IPS DF 6.9 (cell line): ENCODE measurements at regions not wholly inside any gene's neighbourhood (a gene's known extent, or its start where the extent isn't known, plus 50 kb on each side); places are given as distances from the start of the nearest gene placed in this dataset.

Experiments used
- DNase-seq: peaks from one replicate; pipeline ENCODE4 v3.0.0-alpha.2; 2013; ENCODE audit warnings: low read depth, low spot score
- H3K27ac ChIP-seq: one replicate; pipeline ENCODE4 v1.5.1; 2013; ENCODE audit warnings: low read length, control low read depth
- H3K27me3 ChIP-seq: 2 replicates; pipeline ENCODE4 v1.6.1; 2013; ENCODE audit warnings: mild to moderate bottlenecking, low read length; ENCODE audit not compliant: control insufficient read depth, insufficient read depth
- H3K36me3 ChIP-seq: 2 replicates; pipeline ENCODE4 v1.6.1; 2013; ENCODE audit warnings: low read length; ENCODE audit not compliant: control insufficient read depth, insufficient read depth
- H3K4me1 ChIP-seq: 2 replicates; pipeline ENCODE4 v1.6.1; 2013; ENCODE audit warnings: low read length; ENCODE audit not compliant: control insufficient read depth, insufficient read depth
- H3K4me3 ChIP-seq: 2 replicates; pipeline ENCODE4 v1.5.1; 2013; ENCODE audit warnings: mild to moderate bottlenecking, low read length
- H3K9me3 ChIP-seq: 2 replicates; pipeline ENCODE4 v1.6.1; 2013; ENCODE audit warnings: low read length, inconsistent platforms; ENCODE audit not compliant: control insufficient read depth, insufficient read depth
- WGBS: extraction: QIAGEN DNeasy Blood & Tissue Kit; methylation state at CpG from one replicate; pipeline ENCODE4 v1.1.7; 2013; ENCODE audit warnings: mixed read lengths, missing lambda C conversion rate; ENCODE audit not compliant: insufficient read length, insufficient coverage; 5-methylcytosine and 5-hydroxymethylcytosine counted together

DNA sequence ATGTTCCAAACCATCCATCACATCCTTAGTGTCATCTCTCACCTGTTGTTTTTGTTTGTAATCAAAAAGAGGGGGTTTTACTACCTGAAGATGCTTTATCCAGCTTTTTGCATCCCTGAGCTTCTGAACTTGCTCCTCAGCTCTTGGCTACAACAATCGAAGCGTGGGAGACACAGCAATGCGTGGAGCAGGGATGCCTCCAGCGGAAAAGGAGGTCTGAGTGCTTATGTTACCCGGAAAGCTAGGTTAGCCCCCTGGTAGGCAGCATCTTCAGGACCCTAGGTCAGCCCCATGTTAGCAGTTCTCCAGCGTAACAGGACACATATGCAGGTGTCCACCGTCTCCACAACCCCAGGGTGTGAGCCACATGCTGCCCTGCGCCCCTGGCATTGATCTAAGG, 141.5 kb downstream of the RRAGC start:
- H3K4me1 ChIP-seq = no peaks in the 10 kb centered on the region
- H3K4me3 ChIP-seq = no peak overlapping the region
- H3K36me3 ChIP-seq = no peaks in the 10 kb centered on the region
- no peak for DNase-seq
- no CpG with 5 or more reads among the region's 8 CpGs for WGBS
- H3K9me3 ChIP-seq = no peaks in the 10 kb centered on the region
- no peak overlapping the region for H3K27ac ChIP-seq
- H3K27me3 ChIP-seq = no peaks in the 10 kb centered on the region

DNA sequence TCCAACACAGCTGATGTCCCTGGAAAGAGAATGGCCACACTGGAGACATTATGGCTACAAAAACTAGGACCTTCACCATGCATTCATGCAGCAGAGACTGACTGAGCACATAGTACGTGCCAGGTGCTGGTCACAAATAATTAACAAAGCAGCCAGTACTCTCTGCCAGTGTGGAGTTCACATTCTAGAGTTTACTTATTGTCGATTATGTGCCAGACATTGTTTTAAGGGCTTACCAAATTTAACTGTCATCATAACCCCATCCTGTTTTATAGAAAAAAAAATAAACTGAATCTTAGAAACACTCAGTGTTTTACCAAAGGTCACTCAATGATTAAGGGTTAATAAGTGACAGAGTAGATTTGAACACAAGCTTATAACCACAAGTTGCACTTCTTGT, 143.3 kb downstream of the RRAGC start:
- DNase-seq = no peak
- Histone ChIP-seq H3K27me3 (no peaks in the 10 kb centered on the region), H3K9me3 (no peaks in the 10 kb centered on the region), H3K4me3 (no peak overlapping the region), H3K4me1 (no peaks in the 10 kb centered on the region), H3K36me3 (no peaks in the 10 kb centered on the region), H3K27ac (no peak overlapping the region)
- no CpG with 5 or more reads among the region's 2 CpGs for WGBS

DNA sequence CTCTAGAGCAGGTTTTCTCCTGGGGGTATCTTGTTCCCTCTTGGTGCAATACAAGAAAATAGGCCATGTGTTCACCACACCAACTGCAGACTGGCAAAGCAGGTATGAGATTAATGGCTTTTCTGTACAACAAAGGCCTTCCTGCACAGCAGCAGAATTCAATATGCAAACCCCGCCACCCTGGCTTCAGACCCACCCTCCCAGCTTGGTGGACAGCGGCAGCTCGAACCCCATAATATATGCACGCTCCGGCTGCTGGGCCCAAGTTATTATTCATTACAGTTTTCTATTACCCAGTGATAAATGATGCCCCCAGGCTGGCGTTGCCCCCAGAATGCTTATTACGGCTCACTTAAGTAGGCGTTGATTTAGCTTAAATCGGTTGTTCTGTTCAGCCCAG, 144.2 kb downstream of the RRAGC start:
- Histone ChIP-seq H3K4me1 (no peaks in the 10 kb centered on the region), H3K9me3 (no peaks in the 10 kb centered on the region)
- WGBS = no CpG with 5 or more reads among the region's 9 CpGs

DNA sequence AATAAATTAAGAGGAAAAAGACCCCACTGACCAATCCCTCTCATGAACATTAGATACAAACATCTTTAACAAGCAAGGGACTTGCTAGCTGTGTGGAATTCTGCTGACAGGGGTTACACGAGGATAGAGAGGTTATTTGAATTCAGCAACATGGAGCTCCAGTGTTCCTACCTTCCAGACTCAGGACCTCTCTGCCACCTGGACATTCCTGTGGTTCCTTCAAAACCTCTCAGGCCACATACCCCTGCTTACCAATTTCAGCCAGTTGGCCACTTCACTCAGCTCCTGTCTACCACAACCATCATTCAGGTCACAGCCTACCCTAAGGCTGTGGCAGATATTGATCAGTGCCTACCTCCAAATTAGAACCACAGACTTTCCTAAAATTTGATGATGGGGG, 147.5 kb downstream of the RRAGC start:
- no peak for DNase-seq
- no peaks in the 10 kb centered on the region for H3K27me3 ChIP-seq
- no peaks in the 10 kb centered on the region for H3K36me3 ChIP-seq
- no peaks in the 10 kb centered on the region for H3K9me3 ChIP-seq
- H3K27ac ChIP-seq = no peak overlapping the region
- WGBS = no CpG with 5 or more reads among the region's 1 CpG
- H3K4me3 ChIP-seq = no peak overlapping the region
- H3K4me1 ChIP-seq = no peaks in the 10 kb centered on the region

More for the DNA sequence above, 144.2 kb downstream of the RRAGC start:
- H3K36me3 ChIP-seq = no peaks in the 10 kb centered on the region
- H3K4me3 ChIP-seq = no peak overlapping the region
- DNase-seq = no peak
- H3K27me3 ChIP-seq = no peaks in the 10 kb centered on the region
- H3K27ac ChIP-seq = no peak overlapping the region

DNA sequence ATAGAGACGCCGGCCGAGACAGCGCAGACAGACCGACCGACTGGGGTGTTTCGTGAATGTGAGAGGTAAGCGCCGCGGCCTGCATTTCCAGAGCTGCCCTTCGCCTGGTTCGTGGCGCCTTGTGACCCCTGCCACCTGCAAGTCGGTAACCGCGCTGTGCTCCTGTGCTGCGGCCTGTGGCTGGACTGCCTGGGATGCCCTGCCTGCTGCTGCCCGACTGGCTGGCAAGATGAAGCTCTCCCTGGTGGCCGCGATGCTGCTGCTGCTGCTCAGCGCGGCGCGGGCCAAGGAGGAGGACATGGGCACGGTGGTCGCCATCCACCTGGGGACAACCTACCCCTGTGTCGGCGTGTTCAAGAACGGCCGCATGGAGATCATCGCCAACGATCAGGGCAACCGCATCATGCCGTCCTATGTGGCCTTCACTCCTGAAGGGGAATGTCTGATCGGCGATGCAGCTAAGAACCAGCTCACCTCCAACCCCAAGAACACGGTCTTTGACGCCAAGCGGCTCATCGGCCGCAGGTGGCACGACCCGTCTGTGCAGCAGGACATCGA, 150.8 kb downstream of the RRAGC start:
- Histone ChIP-seq H3K9me3 (no peaks in the 10 kb centered on the region), H3K27me3 (no peaks in the 10 kb centered on the region), H3K4me1 (no peaks in the 10 kb centered on the region), H3K4me3 (no peak overlapping the region), H3K27ac (no peak overlapping the region), H3K36me3 (no peaks in the 10 kb centered on the region)
- WGBS = no CpG with 5 or more reads among the region's 44 CpGs
- no peak for DNase-seq

DNA sequence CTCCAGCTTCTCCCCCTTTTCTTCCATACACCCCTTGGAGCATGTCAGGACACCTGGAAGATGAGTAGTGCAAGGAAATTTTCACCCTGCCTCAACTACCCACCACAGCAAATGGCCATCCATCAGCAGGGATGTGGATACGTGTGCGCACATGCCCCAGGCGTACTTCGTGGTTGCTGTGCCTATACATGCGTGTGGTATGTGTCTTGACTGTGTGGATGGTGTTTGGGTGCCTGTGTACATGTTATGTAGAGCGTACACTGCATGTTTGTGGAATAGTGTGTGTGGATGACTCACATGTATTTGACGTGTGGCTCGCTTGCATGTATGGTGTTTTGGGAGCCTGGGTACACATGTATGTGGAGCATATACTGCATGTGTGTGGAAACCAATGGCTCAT, 158.5 kb downstream of the RRAGC start:
- no CpG with 5 or more reads among the region's 8 CpGs for WGBS
- H3K4me1 ChIP-seq = no peaks in the 10 kb centered on the region
- no peak for DNase-seq
- H3K27me3 ChIP-seq = no peaks in the 10 kb centered on the region
- H3K9me3 ChIP-seq = no peaks in the 10 kb centered on the region
- H3K27ac ChIP-seq = no peak overlapping the region
- H3K4me3 ChIP-seq = no peak overlapping the region
- no peaks in the 10 kb centered on the region for H3K36me3 ChIP-seq

DNA sequence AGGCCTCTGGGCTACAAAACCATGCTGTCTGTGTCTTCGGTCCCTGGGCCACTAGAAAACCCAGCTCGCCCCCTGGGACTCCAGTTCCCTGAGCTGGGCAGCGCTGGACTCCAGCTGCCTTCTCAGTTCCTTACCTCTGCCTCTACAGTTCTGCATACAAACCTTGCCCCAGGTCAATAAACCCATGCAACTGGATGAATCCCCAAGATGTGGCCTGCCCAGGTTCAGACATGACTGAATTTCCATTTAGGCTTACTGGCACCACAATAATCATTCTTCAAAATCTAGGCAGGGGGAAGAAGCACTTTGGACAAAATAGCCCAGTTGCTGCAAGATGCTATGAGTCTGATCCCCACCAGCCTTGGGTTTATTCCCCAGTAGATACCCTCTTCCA, 159.5 kb downstream of the RRAGC start:
- no CpG with 5 or more reads among the region's 3 CpGs for WGBS
- Histone ChIP-seq H3K9me3 (no peaks in the 10 kb centered on the region), H3K36me3 (no peaks in the 10 kb centered on the region), H3K4me1 (no peaks in the 10 kb centered on the region), H3K27me3 (no peaks in the 10 kb centered on the region), H3K27ac (no peak overlapping the region), H3K4me3 (no peak overlapping the region)
- DNase-seq = no peak

DNA sequence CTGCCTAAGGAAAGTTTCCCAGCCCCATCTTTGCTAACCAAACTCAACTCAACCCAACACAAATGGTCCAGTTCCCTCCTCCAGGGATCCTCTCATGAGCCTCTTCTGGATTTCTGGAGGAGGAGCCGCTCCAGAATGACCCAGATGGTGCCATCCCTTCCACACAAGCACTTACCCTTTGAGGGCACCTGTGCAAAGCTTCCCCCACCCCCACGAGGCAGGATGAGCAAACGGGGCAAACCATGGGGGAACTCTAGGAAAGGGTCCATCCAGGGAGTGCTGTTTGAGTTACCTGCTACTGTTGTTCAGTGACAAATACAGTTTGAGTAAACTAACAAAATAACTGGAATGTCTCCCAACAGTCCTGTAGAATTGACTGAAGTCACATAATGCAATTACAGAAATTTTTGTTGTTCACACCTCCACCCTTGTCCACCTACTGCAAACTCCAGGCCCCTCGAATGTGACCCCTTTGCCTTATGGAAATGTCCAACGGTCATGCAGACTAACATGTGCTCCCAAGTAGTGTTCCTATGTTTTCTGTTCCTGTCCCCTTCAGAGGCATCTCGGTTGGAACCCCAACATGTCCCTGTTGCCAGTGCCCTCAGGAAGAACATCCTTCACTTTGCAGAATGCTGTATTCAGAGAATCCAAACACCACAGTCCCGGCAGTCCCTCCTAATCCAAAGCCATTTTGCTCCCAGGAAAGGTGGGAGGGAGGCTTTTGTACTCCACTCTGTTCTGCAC, 160.1 kb downstream of the RRAGC start:
- no peak for DNase-seq
- no peak overlapping the region for H3K4me3 ChIP-seq
- H3K9me3 ChIP-seq = no peaks in the 10 kb centered on the region
- no peak overlapping the region for H3K27ac ChIP-seq
- no peaks in the 10 kb centered on the region for H3K27me3 ChIP-seq
- WGBS = no CpG with 5 or more reads among the region's 7 CpGs
- H3K36me3 ChIP-seq = no peaks in the 10 kb centered on the region
- H3K4me1 ChIP-seq = no peaks in the 10 kb centered on the region

DNA sequence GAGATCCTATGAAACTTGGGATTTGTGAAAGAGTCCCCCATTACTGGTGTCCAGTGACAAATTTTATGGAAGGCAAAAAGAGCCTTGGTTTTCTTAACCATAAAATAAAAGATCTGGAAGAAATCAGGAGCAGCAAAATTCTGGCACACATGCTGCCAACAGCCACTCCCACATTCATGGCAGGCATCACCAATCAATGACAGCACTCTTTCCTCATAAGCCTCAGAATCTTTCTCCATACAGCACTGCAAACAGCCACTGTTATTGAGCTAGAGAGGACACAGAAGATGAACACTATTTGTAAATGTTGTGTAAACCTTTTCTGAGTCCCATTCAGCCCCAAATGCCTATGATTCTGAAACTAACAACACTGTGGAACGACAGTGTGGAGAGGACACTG, 162.2 kb downstream of the RRAGC start:
- Histone ChIP-seq H3K27me3 (no peaks in the 10 kb centered on the region), H3K36me3 (no peaks in the 10 kb centered on the region), H3K4me1 (no peaks in the 10 kb centered on the region), H3K9me3 (no peaks in the 10 kb centered on the region), H3K4me3 (no peak overlapping the region), H3K27ac (no peak overlapping the region)
- no peak for DNase-seq
- no CpG with 5 or more reads among the region's 1 CpG for whole genome bisulfite sequencing

DNA sequence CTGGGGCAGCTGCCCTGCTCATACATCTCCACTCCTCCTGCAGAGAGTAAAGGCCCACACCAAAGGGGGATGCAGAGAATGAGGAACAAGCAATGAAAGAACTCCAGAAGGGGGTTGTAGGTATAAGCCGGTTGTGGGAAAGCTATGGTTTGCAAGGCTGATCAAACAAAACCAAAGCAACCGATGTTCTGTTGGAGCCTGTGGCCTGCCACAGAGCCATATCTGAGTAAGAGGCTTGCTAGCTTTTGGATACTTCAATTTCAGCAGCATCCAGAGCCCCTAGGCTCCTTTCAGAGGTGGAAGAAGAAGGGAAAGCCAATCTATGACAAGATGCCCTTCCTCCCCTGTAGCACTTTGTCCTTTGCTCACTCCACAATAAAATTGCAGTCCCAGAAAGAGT, 163.2 kb downstream of the RRAGC start:
- Histone ChIP-seq H3K36me3 (no peaks in the 10 kb centered on the region), H3K27me3 (no peaks in the 10 kb centered on the region), H3K4me3 (no peak overlapping the region), H3K9me3 (no peaks in the 10 kb centered on the region), H3K4me1 (no peaks in the 10 kb centered on the region), H3K27ac (no peak overlapping the region)
- WGBS = no CpG with 5 or more reads among the region's 2 CpGs
- no peak for DNase-seq

DNA sequence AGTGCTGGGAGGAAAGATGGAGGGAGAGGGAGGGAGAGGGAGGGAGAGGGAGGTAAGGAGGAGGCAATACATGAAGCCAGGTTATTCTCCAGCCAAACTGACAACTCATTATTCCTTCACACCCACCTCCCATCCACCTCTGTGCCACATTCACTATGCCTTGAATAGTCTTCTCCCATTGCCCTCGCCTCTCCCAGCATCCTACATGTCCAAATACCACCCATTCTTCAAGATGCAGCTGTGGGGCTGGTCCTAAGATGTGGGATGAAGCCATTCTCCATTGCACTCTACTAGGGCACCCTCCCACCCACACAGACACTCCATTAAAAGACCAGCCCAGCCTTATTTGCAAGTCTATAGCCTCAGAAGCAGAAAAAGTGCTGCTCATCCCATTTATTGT, 165.8 kb downstream of the RRAGC start:
- Histone ChIP-seq H3K36me3 (no peaks in the 10 kb centered on the region), H3K27me3 (no peaks in the 10 kb centered on the region), H3K9me3 (no peaks in the 10 kb centered on the region), H3K27ac (no peak overlapping the region), H3K4me3 (no peak overlapping the region), H3K4me1 (no peaks in the 10 kb centered on the region)
- WGBS = no CpG with 5 or more reads among the region's 1 CpG
- no peak for DNase-seq
